HG03095 (cell line): ENCODE measurements at regions not wholly inside any gene's neighbourhood (a gene's known extent, or its start where the extent isn't known, plus 50 kb on each side); places are given as distances from the start of the nearest gene placed in this dataset.
"Not testable (repeated sequence)": the region's sequence is repeated elsewhere in the genome, so short reads cannot be mapped to it uniquely, and the experiment has no call there.

Experiments used
- ATAC-seq: cut with Tn5 transposase; IDR thresholded peaks from one replicate; pipeline ENCODE4 v1.9.1; 2021; ENCODE audit warnings: moderate library complexity; ENCODE audit not compliant: unreplicated experiment

DNA sequence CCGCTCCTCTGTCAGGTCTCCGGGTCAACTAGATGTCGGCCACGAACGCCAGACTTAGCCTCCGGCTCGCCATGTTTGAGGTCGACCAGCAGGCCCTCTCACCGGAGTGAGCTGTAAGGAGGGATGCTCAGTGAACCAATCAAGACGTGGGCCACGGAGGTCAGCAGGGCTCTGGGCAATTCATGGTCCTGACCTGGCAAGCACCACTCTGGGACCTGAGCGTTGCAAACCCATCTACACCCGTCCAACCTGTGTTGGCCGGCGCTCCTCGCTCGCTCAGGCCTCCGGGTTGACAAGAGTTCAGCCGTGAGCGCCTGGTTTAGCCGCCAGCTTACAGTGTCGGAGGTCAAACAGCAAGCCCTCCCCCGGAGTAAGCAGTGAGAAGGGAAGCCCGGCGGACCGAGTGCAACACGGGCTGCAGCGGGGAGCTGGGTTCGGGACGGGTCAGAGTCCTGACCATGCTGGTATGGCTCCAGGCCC is 1361.9 kb downstream of the UQCRFS1 start:
- ATAC-seq = no peak

DNA sequence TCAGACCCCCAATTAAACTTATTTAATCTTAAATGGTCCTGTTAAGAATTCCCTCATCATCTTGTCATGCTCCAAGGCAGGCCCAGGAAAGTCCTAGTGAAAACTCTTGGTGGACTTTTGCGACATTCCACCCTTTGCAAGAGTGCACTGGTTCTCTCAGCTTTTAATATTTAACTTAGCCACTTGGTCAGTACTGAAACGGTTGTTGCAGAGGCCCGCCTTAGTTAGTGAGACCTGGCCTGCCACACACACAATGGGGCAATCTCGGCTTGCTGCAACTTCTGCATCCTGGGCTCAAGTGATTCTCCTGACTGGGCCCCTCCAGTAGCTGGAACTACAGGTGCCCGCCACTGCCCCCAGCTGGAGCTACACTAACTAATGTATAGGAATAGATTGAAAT is 1366.0 kb downstream of the UQCRFS1 start:
- ATAC-seq = no peak

DNA sequence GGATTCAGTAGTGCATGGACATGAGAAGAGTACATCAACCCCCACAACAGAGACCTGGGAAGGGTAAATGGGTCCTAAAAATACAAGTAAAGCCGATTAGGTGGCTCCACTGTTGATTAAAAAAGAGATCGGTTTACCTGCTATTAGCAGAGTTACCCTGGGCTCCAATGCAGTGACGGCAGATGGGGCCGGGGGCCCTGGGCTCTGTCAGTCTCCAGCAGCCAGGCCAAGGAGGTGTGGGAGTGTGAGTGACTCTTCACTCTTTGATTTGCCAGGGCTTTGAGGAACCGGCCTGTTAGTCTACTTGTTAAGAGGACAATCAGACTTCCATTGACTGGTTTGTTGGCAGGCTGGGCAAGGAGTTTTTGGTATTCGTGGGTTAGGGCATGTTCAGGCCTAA is 1368.7 kb downstream of the UQCRFS1 start:
- no peak for ATAC-seq

DNA sequence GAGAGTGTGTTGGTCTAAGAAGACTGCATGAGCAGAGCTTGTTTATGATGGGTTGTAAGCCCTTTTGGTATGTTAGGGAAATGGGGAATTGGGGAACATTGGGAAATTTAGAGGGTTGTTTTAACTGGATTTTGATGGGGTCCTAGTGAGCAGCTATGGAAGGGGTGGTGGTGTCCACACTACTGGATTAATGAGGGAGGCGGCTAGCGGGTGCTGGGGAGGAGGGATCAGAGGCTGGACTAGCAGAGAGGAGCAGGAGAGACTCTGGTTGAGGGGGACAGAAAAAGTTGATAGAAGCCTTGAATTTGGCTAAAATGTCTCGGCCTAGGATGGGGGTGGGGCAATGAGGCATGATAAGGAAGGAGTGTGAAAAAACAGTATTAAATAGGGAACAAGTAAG is 1369.1 kb downstream of the UQCRFS1 start:
- ATAC-seq = no peak

DNA sequence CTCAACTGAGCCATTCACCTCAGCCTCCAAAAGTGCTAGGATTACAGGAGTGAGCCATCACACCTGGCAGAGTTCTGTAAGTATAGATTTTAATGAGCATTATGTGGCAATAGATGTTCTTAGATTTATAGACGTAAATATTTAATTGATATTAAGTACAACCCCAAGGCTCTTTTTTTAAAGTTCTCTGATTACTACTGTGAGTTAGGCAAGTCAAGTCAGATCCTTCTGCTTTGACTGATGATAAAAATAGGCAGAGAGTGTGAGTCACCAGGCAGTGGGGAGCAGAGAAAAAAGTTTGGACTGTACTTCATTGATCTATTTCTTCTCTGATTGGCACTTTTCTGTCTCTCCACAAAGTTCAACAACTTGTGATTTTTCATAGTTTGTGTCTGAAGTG is 1379.9 kb downstream of the UQCRFS1 start:
- ATAC-seq = no peak

DNA sequence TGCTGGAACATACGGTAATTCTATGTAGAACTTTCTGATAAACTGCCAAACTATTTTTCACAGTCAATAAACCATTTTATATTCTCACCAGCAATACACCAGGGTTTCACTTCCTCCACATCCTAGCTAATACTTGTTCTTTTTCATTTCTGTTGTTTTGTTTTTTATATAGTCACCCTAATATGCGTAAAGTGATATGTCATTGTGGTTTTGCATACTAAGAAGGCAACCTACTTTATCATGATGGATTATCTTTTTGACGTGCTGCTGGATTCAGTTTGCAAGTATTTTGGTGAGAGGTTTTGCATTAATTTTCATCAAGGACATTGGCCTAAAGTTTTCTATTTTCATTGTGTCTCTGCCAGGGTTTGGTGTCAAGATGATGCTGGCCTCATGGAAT is 1384.1 kb downstream of the UQCRFS1 start:
- no peak for ATAC-seq

DNA sequence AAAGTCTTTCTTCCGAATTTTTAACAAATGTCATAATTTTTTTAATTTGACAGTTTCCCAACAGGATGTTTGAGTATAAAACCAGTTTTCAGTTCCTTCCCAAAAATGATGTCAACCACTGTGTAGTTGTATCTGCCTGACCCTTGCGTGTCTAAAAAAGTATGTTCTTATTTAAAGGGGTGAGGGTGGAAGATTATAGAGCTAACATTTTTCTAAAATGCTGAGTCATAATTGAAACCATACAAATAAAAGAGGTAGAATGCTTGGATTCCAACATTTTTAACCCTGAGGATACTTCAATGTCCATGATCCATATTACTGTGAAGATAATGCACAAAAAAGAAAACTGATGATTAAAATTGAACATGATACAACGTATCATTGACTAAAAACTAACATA is 1388.8 kb downstream of the UQCRFS1 start:
- no peak for ATAC-seq

DNA sequence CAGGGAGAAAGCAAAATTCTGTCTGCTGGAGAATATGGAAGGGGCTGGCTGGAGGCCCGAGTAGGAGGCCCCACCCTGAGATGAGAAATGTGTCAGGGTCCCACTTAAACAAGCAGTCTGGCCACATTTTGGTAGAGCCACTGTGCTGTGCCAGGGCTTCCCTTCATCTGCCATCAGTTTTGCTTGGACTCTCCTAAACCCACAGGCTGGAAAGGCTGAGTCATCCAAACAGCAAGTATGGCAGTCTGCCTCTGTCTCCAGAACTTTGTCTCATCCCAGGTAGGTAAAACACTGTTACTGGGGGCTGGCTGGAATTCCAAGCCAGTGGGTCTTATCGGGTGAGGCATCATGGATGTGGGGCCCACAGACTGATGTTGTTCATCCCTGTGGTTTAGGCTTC is 1390.6 kb downstream of the UQCRFS1 start:
- ATAC-seq = no peak

DNA sequence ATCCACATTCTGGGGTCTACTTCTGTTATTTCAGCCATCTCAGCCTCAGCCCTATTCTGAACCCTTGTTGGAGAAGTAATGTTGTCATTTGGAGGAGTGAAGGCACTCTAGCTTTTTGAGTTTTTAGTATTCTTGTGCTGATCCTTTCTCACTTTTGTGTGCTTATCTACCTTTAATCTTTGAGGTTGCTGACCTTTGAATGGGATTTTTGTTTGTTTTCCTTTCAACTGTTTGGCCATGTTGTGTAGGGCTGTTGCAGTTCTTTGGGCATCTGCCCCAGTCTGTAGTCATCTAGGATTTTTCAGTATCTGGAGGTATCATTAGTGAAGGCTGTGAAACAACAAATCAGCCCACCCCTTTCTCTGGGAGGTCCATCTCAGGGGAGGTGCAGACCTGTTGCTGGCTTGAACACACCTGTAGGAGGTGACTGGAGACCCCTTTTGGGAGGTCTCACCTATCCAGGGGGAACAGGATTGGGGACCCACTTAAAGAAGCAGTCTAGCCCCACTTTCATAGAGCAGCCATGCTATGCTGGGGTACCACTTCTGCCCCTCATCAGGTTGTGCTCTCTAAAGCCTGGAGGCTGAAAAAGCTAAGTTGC is 1391.4 kb downstream of the UQCRFS1 start:
- ATAC-seq = no peak

DNA sequence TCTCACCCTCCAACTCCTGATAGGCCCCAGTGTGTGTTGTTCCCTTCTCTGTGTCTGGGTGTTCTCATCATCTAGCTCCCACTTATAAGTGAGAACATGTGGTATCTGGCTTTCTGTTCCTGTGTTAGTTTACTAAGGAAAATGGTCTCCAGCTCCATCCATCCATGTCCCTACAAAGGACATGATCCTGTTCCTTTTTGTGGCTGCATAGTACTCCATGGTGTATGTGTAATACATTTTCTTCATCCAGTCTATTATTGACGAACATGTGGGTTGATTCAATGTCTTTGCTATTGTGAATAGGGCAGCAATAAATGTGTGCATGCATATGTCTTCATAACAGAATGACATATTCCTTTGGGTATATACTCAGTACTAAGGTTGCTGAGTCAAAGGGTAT is 1397.0 kb downstream of the UQCRFS1 start:
- no peak for ATAC-seq

DNA sequence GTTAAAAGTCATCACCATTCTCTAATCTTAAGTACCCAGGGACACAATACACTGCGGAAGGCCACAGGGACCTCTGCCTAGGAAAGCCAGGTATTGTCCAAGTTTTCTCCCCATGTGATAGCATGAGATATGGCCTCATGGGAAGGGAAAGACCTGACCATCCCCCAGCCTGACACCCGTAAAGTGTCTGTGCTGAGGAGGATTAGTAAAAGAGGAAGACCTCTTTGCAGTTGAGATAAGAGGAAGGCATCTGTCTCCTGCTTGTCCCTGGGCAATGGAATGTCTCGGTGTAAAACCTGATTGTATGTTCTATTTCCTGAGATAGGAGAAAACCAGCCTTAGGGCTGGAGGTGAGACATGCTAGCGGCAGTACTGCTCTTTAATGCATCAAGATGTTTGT is 1398.1 kb downstream of the UQCRFS1 start:
- ATAC-seq = not testable (repeated sequence)

DNA sequence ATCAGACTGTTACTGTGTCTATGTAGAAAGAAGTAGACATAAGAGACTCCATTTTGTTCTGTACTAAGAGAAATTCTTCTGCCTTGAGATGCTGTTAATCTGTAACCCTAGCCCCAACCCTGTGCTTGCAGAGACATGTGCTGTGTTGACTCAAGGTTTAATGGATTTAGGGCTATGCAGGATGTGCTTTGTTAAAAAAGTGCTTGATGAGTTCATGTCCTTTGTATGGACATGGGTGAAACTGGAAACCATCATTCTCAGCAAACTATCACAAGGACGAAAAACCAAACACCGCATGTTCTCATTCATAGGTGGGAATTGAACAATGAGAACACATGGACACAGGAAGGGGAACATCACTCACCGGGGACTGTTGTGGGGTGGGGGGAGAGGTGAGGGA is 1398.7 kb downstream of the UQCRFS1 start:
- ATAC-seq = not testable (repeated sequence)

DNA sequence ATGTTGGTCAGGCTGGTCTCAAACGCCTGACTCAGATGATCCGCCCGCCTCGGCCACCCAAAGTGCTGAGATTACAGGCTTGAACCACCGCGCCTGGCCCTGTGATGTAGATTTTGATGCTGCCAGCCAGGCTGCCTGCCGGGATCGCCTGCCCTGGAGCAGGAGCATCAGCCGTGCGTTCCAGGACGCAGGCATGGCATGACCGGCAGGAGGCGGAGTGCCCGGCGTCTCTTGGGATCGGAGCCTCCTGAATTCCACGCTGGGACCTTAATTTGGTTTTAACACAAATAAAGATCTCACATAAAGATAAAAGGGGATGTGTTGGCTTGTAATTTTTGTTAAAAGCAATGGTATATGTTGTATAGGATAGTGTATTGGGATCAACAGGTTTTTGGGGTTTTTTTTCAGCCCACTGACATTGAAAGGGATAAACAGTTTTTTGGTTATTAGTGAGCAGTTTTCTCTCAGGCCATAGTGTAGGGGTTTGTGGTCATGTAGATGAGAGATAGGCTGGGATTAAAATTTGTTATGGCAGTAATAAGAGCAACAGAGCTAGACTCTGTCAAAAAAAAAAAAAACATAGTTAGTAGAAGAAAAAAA is 1406.4 kb downstream of the UQCRFS1 start:
- ATAC-seq = no peak

DNA sequence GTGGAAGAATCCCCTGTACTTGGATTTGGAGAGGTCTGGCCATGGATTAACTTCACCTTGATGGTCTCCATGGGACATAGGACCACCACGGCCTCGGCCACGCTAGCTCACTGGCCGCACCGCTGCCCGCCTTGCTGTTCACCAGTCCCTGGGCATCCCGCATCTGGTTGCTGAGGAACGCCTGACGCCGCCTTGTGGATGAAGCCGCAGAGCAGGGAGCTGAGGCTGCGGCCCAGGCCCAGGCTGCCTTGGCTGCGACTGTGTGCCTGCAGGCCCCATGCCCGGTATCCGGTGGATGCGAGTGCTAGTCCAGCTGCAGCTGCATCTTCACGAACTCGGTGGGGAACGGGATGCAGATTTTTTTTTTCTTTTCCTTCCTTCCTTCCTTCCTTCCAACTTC is 1407.1 kb downstream of the UQCRFS1 start:
- ATAC-seq = no peak

DNA sequence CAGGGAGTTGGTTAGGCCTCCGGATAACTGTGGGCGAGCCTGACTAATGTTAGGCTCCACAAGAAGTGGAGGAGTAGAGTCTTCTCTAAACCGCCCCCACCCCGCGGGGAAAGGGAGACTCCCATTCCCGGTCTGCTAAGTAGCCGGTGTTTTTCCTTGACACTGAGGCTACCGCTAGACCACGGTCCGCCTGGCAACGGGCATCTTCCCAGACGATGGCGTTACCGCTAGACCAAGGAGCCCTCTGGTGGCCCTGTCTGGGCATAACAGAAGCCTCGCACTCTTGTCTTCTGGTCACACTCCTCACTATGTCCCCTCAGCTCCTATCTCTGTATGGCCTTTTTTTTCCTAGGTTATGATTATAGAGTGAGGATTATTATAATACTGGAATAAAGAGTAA is 1410.7 kb downstream of the UQCRFS1 start:
- not testable (repeated sequence) for ATAC-seq

DNA sequence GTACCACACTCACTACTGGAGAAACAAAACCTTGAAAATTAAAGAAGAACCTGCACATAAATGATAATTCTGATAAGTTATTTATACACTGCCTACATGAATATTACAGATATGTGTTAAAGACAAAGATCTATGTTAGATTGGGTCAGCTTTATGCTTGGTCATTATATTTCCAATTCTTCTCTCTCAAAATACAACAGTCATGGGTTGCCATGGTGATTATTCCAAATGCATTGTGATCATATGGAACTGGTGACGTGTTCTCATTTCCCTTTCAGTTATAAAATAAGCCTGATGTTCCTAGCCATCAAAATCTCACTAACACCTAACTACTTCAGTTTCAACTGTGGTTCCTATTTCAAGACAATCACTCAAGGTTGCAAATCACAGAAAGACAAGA is 1416.4 kb downstream of the UQCRFS1 start:
- no peak for ATAC-seq

DNA sequence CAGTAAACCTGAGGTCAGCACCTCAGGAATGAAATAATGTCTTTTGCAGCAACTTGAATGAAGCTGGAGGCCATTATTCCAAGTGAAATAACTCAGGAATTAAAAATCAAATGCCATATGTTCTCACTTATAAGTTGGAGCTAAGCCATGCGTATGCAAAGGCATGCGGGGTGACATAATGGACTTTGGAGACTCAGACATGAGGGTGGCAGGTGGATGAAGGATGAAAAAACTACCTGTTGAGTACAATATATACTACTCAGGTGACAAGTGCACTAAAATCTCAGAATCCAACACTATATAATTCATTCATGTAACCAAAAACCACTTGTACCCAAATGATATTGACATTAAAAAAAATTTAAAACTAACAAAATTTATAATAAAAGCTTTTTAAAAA is 1416.9 kb downstream of the UQCRFS1 start:
- ATAC-seq = no peak

DNA sequence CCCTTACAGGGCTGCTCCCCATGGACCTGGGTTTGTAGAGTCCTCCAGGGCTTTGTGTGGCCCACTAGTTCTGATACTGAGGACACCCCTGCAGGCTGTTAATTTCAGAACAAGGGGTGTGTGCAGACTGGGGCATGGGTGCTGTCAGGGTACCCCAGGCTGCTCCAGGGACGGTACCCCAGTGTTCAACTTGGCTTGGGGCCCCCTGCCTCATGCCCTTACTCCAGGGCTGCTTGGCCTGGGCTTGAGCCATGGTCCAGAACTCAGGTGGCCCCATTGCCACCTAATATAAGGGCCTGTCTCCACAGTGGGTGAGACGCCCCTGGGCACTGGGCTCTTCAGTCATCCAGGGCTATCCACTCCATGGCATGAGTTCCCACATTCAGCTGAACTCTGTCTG is 1417.6 kb downstream of the UQCRFS1 start:
- ATAC-seq = no peak

DNA sequence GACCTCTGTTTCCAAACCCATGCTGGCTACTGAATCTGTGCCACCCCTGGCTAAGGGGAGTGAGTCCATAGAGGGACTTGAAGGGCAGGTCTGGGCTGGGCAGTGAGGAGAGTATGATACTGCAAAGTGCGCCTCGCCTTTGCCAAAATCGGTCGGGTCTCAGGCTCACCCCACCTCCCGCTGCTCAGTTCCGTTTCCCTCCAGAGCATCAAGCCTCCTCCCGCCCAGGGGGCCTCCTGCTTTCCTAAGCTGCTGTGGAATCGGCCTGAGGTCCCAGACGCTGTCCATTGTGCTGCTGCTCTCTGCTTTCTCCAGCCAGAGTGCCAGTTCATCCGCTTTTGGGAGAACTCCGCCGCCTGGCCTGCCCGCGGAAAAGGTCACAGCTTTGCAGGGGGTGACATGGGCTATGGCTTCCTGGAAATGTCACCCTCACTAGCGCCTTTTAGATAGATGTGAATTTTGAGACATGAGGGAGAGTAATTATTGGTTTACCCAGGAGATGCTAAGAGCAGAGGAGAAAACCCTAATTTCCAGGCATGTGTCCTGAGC is 1418.4 kb downstream of the UQCRFS1 start:
- peak; percentile 0 for ATAC-seq

DNA sequence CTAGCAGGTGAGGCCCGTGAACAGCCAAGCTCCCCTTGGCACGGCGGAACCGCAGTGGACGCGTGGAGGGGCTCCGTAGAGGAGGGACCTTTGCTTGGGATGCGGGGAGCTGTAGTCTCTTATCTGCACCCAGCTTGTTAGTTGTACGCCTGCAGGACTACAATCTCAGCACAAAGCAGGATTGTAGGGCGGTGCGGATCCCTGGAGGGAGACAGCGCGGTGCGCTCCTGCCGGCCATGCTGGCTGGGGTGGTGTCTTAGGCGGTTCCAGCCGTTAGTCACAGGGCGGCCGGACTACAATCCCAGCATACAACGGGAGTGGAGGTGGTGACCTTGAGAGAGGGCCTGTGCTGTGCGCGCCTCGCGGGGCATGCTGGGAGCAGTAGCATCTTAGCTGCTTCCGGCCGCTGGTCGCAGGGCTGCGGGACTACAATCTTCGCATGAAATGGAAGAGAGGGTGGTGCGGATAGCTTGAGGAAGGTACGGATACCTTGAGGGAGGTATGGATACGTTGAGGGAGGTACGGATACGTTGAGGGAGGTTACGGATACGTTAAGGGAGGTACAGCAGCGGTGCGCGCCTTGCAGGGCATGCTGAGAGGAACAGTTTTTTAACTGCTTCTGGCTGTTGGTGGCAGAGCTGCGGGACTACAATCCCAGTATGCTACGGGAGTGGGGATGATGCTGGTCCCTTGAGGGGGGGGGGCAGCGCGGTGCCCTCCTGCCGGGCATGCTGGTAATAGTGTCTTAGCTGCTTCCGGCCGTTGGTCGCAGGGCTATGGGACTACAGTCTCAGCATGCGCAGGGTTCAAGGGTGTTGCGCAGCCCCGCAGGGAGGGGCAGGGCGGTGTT is 1419.1 kb downstream of the UQCRFS1 start:
- peak; percentile 90 for ATAC-seq

DNA sequence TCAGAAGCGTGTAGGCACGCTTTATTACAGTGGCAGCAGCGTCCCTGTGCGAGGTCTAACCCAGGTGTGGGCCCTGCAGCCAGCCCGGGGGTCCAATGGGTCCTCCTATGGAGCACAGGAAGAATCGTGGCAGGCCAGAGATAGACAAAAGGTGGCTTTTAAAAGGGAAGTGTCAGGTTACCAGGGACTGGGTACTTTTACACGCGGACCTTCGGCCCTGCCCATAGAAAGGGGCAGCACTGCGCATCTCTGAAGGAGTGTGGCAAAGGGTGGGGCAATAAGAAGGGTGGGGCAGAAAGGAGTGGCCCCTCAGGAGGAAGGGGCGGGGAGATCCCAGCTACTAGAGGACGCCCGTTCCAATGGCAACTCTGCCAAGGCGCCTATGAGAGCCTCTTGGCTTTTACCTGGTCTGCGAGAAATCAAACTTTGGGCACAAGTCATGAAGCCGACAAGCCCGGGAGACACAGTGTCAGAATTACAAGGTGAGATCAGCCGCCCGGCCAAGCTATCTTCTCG is 1419.8 kb downstream of the UQCRFS1 start:
- peak; percentile 70 for ATAC-seq
